ENCODE measurements at regions not wholly inside any gene's neighbourhood (a gene's known extent, or its start where the extent isn't known, plus 50 kb on each side); places are given as distances from the start of the nearest gene placed in this dataset.

- Histone ChIP-seq H3K27ac (ENCODE audit: insufficient read depth, low read depth, low read length, poor library complexity, severe bottlenecking) (no peak overlapping the region), H3K4me3 (ENCODE audit: insufficient read depth, low read depth, low read length) (no peak overlapping the region), H3K4me1 (ENCODE audit: control insufficient read depth, insufficient read depth, low read length) (no peaks in the 10 kb centered on the region), H3K36me3 (ENCODE audit: control insufficient read depth, insufficient read depth, low read length) (no peaks in the 10 kb centered on the region), H3K9me3 (ENCODE audit: control insufficient read depth, low read length) (no peaks in the 10 kb centered on the region), H3K27me3 (ENCODE audit: control insufficient read depth, insufficient read depth, low read length, poor library complexity, severe bottlenecking) (no peaks in the 10 kb centered on the region)
- 91 to 94% methylated on average over 3 of the region's 3 CpGs for WGBS, 2 experiments
Observed at GRCh38 chr6:121764493-121764892, 329.0 kb downstream of the GJA1 start.

- no peaks in the 10 kb centered on the region for H3K27me3 ChIP-seq (ENCODE audit: control insufficient read depth, insufficient read depth, low read length, poor library complexity, severe bottlenecking)
- no peak overlapping the region for H3K4me3 ChIP-seq (ENCODE audit: insufficient read depth, low read depth, low read length)
- WGBS, 2 experiments, result 95% methylated on average over 2 of the region's 2 CpGs
- H3K27ac ChIP-seq (ENCODE audit: insufficient read depth, low read depth, low read length, poor library complexity, severe bottlenecking), result no peak overlapping the region
- no peaks in the 10 kb centered on the region for H3K9me3 ChIP-seq (ENCODE audit: control insufficient read depth, low read length)
- H3K36me3 ChIP-seq (ENCODE audit: control insufficient read depth, insufficient read depth, low read length), result no peaks in the 10 kb centered on the region
- no peaks in the 10 kb centered on the region for H3K4me1 ChIP-seq (ENCODE audit: control insufficient read depth, insufficient read depth, low read length)
Observed at GRCh38 chr6:121765060-121765459, 329.6 kb downstream of the GJA1 start.

DNA sequence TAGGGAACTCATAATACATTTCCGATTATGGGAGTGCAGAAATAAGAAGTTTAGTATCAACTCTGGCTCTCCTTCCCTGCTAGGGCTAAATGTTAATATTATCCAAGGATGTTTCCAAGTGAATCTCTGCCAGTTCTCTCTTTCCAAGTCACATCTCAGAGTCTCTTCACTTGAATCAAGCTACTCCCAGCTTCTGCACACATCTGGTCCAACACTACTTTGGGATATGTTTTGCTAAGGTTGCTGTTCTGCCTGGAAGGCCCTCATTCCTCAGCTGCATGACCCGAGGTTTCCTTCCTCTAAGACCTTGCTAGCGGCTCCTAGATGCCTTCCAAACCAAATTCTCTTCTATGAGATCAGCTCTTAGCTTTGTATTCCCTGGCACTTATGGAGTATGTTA, 331.8 kb downstream of the GJA1 start:
- no peaks in the 10 kb centered on the region for H3K9me3 ChIP-seq (ENCODE audit: control insufficient read depth, low read length)
- no peaks in the 10 kb centered on the region for H3K36me3 ChIP-seq (ENCODE audit: control insufficient read depth, insufficient read depth, low read length)
- H3K4me1 ChIP-seq (ENCODE audit: control insufficient read depth, insufficient read depth, low read length), result no peaks in the 10 kb centered on the region
- WGBS, 2 experiments, result 88 to 96% methylated on average over 3 of the region's 3 CpGs
- no peak overlapping the region for H3K27ac ChIP-seq (ENCODE audit: insufficient read depth, low read depth, low read length, poor library complexity, severe bottlenecking)
- H3K27me3 ChIP-seq (ENCODE audit: control insufficient read depth, insufficient read depth, low read length, poor library complexity, severe bottlenecking), result no peaks in the 10 kb centered on the region
- H3K4me3 ChIP-seq (ENCODE audit: insufficient read depth, low read depth, low read length), result no peak overlapping the region

- H3K36me3 ChIP-seq (ENCODE audit: control insufficient read depth, insufficient read depth, low read length), result no peaks in the 10 kb centered on the region
- no peaks in the 10 kb centered on the region for H3K9me3 ChIP-seq (ENCODE audit: control insufficient read depth, low read length)
- no peaks in the 10 kb centered on the region for H3K27me3 ChIP-seq (ENCODE audit: control insufficient read depth, insufficient read depth, low read length, poor library complexity, severe bottlenecking)
- 93% methylated on average over 2 of the region's 2 CpGs for WGBS, 2 experiments
- H3K4me1 ChIP-seq (ENCODE audit: control insufficient read depth, insufficient read depth, low read length), result peaks cover 4% of the 10 kb centered on the region
- H3K4me3 ChIP-seq (ENCODE audit: insufficient read depth, low read depth, low read length), result no peak overlapping the region
- no peak overlapping the region for H3K27ac ChIP-seq (ENCODE audit: insufficient read depth, low read depth, low read length, poor library complexity, severe bottlenecking)
Observed at GRCh38 chr6:121770943-121771342, 335.5 kb downstream of the GJA1 start.

DNA sequence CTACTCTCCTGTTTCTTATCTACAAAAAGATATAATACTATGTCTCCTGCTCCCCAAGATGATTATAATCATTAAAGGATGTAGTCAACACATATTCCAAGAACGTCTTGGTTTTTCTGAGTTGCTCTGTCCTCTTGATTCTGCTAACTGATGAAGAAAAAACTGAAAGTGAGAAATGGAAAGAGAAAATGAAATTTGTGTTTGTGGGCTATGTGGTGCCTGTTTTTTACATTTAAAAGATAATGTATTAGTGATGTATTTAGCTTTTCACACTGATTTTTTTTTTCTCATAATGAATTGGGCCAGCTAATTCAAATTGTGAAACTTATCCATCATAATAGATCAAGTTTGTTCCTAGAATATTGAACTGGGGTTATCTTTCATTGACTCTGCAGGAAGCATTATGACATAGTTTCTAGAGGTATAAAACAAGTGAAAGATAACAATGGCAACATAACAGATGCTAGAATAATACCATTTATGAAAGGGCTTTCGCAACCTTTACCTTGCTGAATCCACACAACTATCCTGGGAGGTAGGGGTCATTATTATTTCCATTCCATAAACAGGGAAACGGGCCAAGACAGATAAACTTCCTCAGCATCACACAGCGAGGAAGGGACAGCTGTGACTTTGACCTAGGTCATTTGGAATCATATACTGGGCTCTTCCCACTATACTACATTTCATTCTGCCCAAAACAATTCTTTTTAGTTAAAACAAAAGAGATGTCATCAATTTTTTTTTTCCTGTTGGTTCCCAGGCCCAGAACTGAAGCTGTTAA, 336.7 kb downstream of the GJA1 start:
- Histone ChIP-seq H3K4me3 (ENCODE audit: insufficient read depth, low read depth, low read length) (no peak overlapping the region), H3K27me3 (ENCODE audit: control insufficient read depth, insufficient read depth, low read length, poor library complexity, severe bottlenecking) (no peaks in the 10 kb centered on the region), H3K9me3 (ENCODE audit: control insufficient read depth, low read length) (no peaks in the 10 kb centered on the region), H3K36me3 (ENCODE audit: control insufficient read depth, insufficient read depth, low read length) (no peaks in the 10 kb centered on the region), H3K27ac (ENCODE audit: insufficient read depth, low read depth, low read length, poor library complexity, severe bottlenecking) (no peak overlapping the region), H3K4me1 (ENCODE audit: control insufficient read depth, insufficient read depth, low read length) (peaks cover 4% of the 10 kb centered on the region)
- 92% methylated on average over 4 of the region's 4 CpGs for WGBS, 2 experiments

GRCh38 chr6:121776054-121776453, 340.6 kb downstream of the GJA1 start:
- Histone ChIP-seq H3K9me3 (ENCODE audit: control insufficient read depth, low read length) (peaks cover 4% of the 10 kb centered on the region), H3K4me3 (ENCODE audit: insufficient read depth, low read depth, low read length) (no peak overlapping the region), H3K4me1 (ENCODE audit: control insufficient read depth, insufficient read depth, low read length) (peaks cover 4% of the 10 kb centered on the region), H3K27me3 (ENCODE audit: control insufficient read depth, insufficient read depth, low read length, poor library complexity, severe bottlenecking) (no peaks in the 10 kb centered on the region), H3K27ac (ENCODE audit: insufficient read depth, low read depth, low read length, poor library complexity, severe bottlenecking) (no peak overlapping the region), H3K36me3 (ENCODE audit: control insufficient read depth, insufficient read depth, low read length) (no peaks in the 10 kb centered on the region)
- no CpG with 5 or more reads among the region's 2 CpGs for WGBS, 2 experiments

GRCh38 chr6:121780325-121781321, 345.2 kb downstream of the GJA1 start:
- H3K4me3 ChIP-seq (ENCODE audit: insufficient read depth, low read depth, low read length), result no peak overlapping the region

GRCh38 chr6:121791396-121792315, 356.2 kb downstream of the GJA1 start:
- Histone ChIP-seq H3K9me3 (ENCODE audit: control insufficient read depth, low read length) (no peaks in the 10 kb centered on the region), H3K4me1 (ENCODE audit: control insufficient read depth, insufficient read depth, low read length) (no peaks in the 10 kb centered on the region), H3K4me3 (ENCODE audit: insufficient read depth, low read depth, low read length) (no peak overlapping the region), H3K36me3 (ENCODE audit: control insufficient read depth, insufficient read depth, low read length) (no peaks in the 10 kb centered on the region), H3K27ac (ENCODE audit: insufficient read depth, low read depth, low read length, poor library complexity, severe bottlenecking) (no peak overlapping the region), H3K27me3 (ENCODE audit: control insufficient read depth, insufficient read depth, low read length, poor library complexity, severe bottlenecking) (no peaks in the 10 kb centered on the region)
- WGBS, 2 experiments, result 79 to 84% methylated on average over 5 to 6 of the region's 6 CpGs

More at GRCh38 chr6:121780325-121781321, 345.2 kb downstream of the GJA1 start:
- Histone ChIP-seq H3K36me3 (ENCODE audit: control insufficient read depth, insufficient read depth, low read length) (no peaks in the 10 kb centered on the region), H3K4me1 (ENCODE audit: control insufficient read depth, insufficient read depth, low read length) (no peaks in the 10 kb centered on the region), H3K9me3 (ENCODE audit: control insufficient read depth, low read length) (peaks cover 4% of the 10 kb centered on the region), H3K27ac (ENCODE audit: insufficient read depth, low read depth, low read length, poor library complexity, severe bottlenecking) (no peak overlapping the region), H3K27me3 (ENCODE audit: control insufficient read depth, insufficient read depth, low read length, poor library complexity, severe bottlenecking) (no peaks in the 10 kb centered on the region)
- 92 to 93% methylated on average over 3 of the region's 3 CpGs for WGBS, 2 experiments

- H3K27me3 ChIP-seq (ENCODE audit: control insufficient read depth, insufficient read depth, low read length, poor library complexity, severe bottlenecking), result no peaks in the 10 kb centered on the region
- no peaks in the 10 kb centered on the region for H3K9me3 ChIP-seq (ENCODE audit: control insufficient read depth, low read length)
- no peak overlapping the region for H3K4me3 ChIP-seq (ENCODE audit: insufficient read depth, low read depth, low read length)
- H3K4me1 ChIP-seq (ENCODE audit: control insufficient read depth, insufficient read depth, low read length), result no peaks in the 10 kb centered on the region
- no peaks in the 10 kb centered on the region for H3K36me3 ChIP-seq (ENCODE audit: control insufficient read depth, insufficient read depth, low read length)
- 94 to 97% methylated on average over 2 of the region's 2 CpGs for WGBS, 2 experiments
- no peak overlapping the region for H3K27ac ChIP-seq (ENCODE audit: insufficient read depth, low read depth, low read length, poor library complexity, severe bottlenecking)
Observed at GRCh38 chr6:121794630-121795029, 359.2 kb downstream of the GJA1 start.
